B cell (primary cell): ENCODE measurements at regions not wholly inside any gene's neighbourhood (a gene's known extent, or its start where the extent isn't known, plus 50 kb on each side); places are given as distances from the start of the nearest gene placed in this dataset.

Experiments
- ATAC-seq: fragments of 200-7000 bp; cut with Tn5 transposase; one replicate; pipeline ENCODE4 v1.10.0; 2021; ENCODE audit warnings: low read depth, mild to moderate bottlenecking, moderate number of reproducible peaks, moderate library complexity
- CTCF ChIA-PET: fragments of 350-600 bp; sonication (Branson Sonifier 250); formaldehyde crosslinking; loops from one replicate; lab custom pipeline; 2021; ENCODE audit warnings: antibody characterized with exemption, inconsistent platforms; lab: Charles Lee
- POLR2A ChIA-PET: fragments of 350-600 bp; sonication (Branson Sonifier 250); formaldehyde crosslinking; loops from one replicate; lab custom pipeline; 2021; ENCODE audit warnings: antibody characterized with exemption; lab: Charles Lee
- DNase-seq: peaks from one replicate; pipeline ENCODE4 v3.0.0; 2013
- H2AFZ ChIP-seq: 2 replicates; pipeline ENCODE4 v1.6.1; 2012; ENCODE audit warnings: mild to moderate bottlenecking, low read depth, low read length; ENCODE audit not compliant: insufficient read depth, poor library complexity, severe bottlenecking
- H3K27ac ChIP-seq, 2 donors: 1 replicate in 1 of 2; 2 replicates in 1 of 2; pipeline ENCODE4 v1.5.1; 2012 to 2013; ENCODE audit warnings: low read length in 2 of 2, mild to moderate bottlenecking in 2 of 2, moderate library complexity in 1 of 2
- H3K27me3 ChIP-seq, 4 experiments: fragments of 200-600 bp in 1 of 4; sonication (generic) in 1 of 4; replicated peaks in 1 of 4; 1 replicate in 2 of 4; 2 replicates in 2 of 4; pipeline versions ENCODE4 v1.6.1 to v1.7.0; 2013 to 2016; ENCODE audit warnings: low read length in 3 of 4, mild to moderate bottlenecking in 2 of 4, mixed read lengths in 1 of 4, moderate library complexity in 1 of 4; ENCODE audit not compliant: insufficient read depth in 4 of 4, control insufficient read depth in 3 of 4; ENCODE audit errors: control extremely low read depth in 1 of 4
- H3K36me3 ChIP-seq, 2 experiments: replicated peaks in 1 of 2; 1 replicate in 1 of 2; 2 replicates in 1 of 2; pipeline versions ENCODE4 v1.6.1 to v1.7.1; 2013; ENCODE audit warnings: low read length in 1 of 2; ENCODE audit not compliant: insufficient read depth in 2 of 2, control insufficient read depth in 1 of 2; ENCODE audit errors: control extremely low read depth in 1 of 2, extremely low read depth in 1 of 2
- H3K4me1 ChIP-seq, 2 donors: fragments of 200-600 bp in 1 of 2; sonication (generic) in 1 of 2; 1 replicate in 1 of 2; 2 replicates in 1 of 2; pipeline versions ENCODE4 v1.5.1 to v1.6.1; 2013 to 2017; ENCODE audit warnings: low read length in 2 of 2; ENCODE audit not compliant: control insufficient read depth in 2 of 2, insufficient read depth in 2 of 2
- H3K4me2 ChIP-seq: replicated peaks from 2 replicates; pipeline ENCODE3; 2012; ENCODE audit warnings: mild to moderate bottlenecking, low read depth, low read length; ENCODE audit not compliant: poor library complexity, severe bottlenecking
- H3K4me3 ChIP-seq, 5 experiments: fragments of 200-600 bp in 1 of 5; sonication (generic) in 1 of 5; 1 replicate in 3 of 5; 2 replicates in 2 of 5; pipeline versions ENCODE4 v1.5.1 to v1.7.0; 2011 to 2016; ENCODE audit warnings: low read length in 4 of 5, mild to moderate bottlenecking in 4 of 5, low read depth in 2 of 5, control low read depth in 1 of 5, moderate library complexity in 1 of 5; ENCODE audit not compliant: insufficient read depth in 1 of 5; ENCODE audit errors: control extremely low read depth in 1 of 5, extremely low read depth in 1 of 5
- H3K79me2 ChIP-seq: fragments of 200-600 bp; sonication (generic); one replicate; pipeline ENCODE4 v1.6.0; 2016; ENCODE audit warnings: low read length; ENCODE audit not compliant: control insufficient read depth, insufficient read depth
- H3K9ac ChIP-seq: fragments of 200-600 bp; sonication (generic); 2 replicates; pipeline ENCODE4 v1.6.1; 2017; ENCODE audit warnings: mild to moderate bottlenecking, low read length, moderate library complexity
- H3K9me3 ChIP-seq, 3 donors: one replicate each; pipeline versions ENCODE4 v1.6.1 to v1.7.1; 2013; ENCODE audit warnings: low read length in 2 of 3; ENCODE audit not compliant: control insufficient read depth in 2 of 3, insufficient read depth in 1 of 3; ENCODE audit errors: control extremely low read depth in 1 of 3
- H4K20me1 ChIP-seq: 2 replicates; pipeline ENCODE4 v1.6.0; 2012; ENCODE audit warnings: mild to moderate bottlenecking, low read length; ENCODE audit not compliant: insufficient read depth, control insufficient read depth, poor library complexity, severe bottlenecking
- H3K27ac Mint-ChIP-seq: one replicate; pipeline ENCODE4 v1.8.0; 2021; ENCODE audit warnings: mixed read lengths
- H3K27me3 Mint-ChIP-seq: one replicate; pipeline ENCODE4 v1.8.0; 2021; ENCODE audit warnings: mixed read lengths
- H3K4me1 Mint-ChIP-seq: one replicate; pipeline ENCODE4 v1.8.0; 2021; ENCODE audit warnings: mixed read lengths
- H3K4me3 Mint-ChIP-seq: one replicate; pipeline ENCODE4 v1.8.0; 2021; ENCODE audit warnings: mixed read lengths
- H3K9me3 Mint-ChIP-seq: one replicate; pipeline ENCODE4 v1.8.0; 2022; ENCODE audit warnings: mixed read lengths; ENCODE audit not compliant: insufficient read depth
- EZH2 ChIP-seq: IDR thresholded peaks from 2 replicates; pipeline ENCODE4 v1.6.1; 2012; ENCODE audit warnings: borderline replicate concordance, low read depth, mild to moderate bottlenecking, moderate library complexity, low read length; ENCODE audit not compliant: insufficient read depth, poor library complexity, severe bottlenecking
- WGBS: methylation state at CpG from one replicate; pipeline ENCODE4 v1.1.5; 2013; ENCODE audit warnings: missing lambda C conversion rate; ENCODE audit not compliant: insufficient coverage; 5-methylcytosine and 5-hydroxymethylcytosine counted together
- intact Hi-C: fragments of 100-400 bp; cut with micrococcal nuclease; formaldehyde crosslinking; loops from one replicate; pipeline ENCODE4 v1.10.0; 2022
- TF ChIP-seq, protein P1 (sequence below): fragments of 200-600 bp; IDR thresholded peaks from one replicate; pipeline ENCODE4 v1.8.0; 2022; ENCODE audit warnings: antibody characterized with exemption, mild to moderate bottlenecking

DNA sequence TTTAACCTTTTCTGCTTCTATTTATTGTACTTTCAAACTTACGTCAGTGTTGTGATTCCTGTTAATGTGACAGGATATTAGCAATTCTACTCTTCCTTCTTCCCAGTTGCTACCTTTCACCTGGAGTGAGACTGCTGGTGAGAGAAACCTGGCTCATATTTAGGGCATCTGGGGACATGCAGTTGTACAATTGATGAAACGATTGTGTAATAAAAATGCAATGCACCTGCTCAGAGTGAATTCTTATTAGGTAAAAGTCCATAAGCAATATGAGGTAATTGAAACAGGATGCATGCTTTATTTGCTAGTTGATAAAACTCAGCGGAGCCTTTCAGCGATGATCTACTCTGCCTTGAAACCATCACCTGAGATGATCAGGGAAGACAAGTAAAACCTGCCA is 116.1 kb upstream of the FBXO33 start:
- Histone ChIP-seq H3K9me3 (peaks cover 0 to 3% (median 0%) of the 10 kb centered on the region in 3 donors), H3K79me2 (no peaks in the 10 kb centered on the region), H3K4me3 (no peak overlapping the region), H2AFZ (no peak overlapping the region), H3K9ac (no peak overlapping the region), H3K4me1 (no peaks in the 10 kb centered on the region), H3K4me2 (no peak overlapping the region), H3K27me3 (no peaks in the 10 kb centered on the region), H4K20me1 (no peaks in the 10 kb centered on the region), H3K36me3 (no peaks in the 10 kb centered on the region), H3K27ac (no peak overlapping the region)
- Mint-ChIP-seq H3K27me3 (no peaks in the 10 kb centered on the region), H3K4me3 (no peak overlapping the region), H3K4me1 (no peaks in the 10 kb centered on the region), H3K9me3 (peaks cover 5% of the 10 kb centered on the region), H3K27ac (no peak overlapping the region)
- DNase-seq: no peak
- TF ChIP-seq, protein P1, sequence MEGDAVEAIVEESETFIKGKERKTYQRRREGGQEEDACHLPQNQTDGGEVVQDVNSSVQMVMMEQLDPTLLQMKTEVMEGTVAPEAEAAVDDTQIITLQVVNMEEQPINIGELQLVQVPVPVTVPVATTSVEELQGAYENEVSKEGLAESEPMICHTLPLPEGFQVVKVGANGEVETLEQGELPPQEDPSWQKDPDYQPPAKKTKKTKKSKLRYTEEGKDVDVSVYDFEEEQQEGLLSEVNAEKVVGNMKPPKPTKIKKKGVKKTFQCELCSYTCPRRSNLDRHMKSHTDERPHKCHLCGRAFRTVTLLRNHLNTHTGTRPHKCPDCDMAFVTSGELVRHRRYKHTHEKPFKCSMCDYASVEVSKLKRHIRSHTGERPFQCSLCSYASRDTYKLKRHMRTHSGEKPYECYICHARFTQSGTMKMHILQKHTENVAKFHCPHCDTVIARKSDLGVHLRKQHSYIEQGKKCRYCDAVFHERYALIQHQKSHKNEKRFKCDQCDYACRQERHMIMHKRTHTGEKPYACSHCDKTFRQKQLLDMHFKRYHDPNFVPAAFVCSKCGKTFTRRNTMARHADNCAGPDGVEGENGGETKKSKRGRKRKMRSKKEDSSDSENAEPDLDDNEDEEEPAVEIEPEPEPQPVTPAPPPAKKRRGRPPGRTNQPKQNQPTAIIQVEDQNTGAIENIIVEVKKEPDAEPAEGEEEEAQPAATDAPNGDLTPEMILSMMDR: no peak
- no peak for TF ChIP-seq EZH2
- ChIA-PET CTCF (no interaction called here), POLR2A (no interaction called here)
- intact Hi-C loops: no loop called here
- no peak for ATAC-seq
- WGBS: 96% methylated on average over 3 of the region's 4 CpGs

DNA sequence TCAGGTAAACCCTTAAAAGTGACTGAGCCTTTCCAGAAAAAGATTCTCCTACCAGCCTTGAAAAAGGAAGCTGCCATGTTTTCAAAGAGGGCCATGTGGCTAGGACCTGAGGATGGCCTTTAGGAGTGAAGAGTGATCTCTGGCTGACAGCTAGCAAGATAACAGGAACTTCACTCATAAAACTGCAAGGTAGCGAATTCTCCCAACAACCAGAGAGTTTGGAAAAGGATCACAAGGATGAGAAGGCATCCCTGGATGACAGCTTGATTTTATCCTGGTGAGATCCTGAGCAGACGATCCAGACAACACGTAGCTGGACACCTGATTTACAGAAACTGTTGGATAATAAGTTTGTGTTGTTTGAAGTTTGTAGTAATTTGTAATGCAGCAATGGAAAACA is 115.6 kb upstream of the FBXO33 start:
- no peak overlapping the region for H3K27ac ChIP-seq
- TF ChIP-seq EZH2: no peak
- TF ChIP-seq, protein P1: no peak
- peaks cover 0 to 3% (median 3%) of the 10 kb centered on the region in 3 donors for H3K9me3 ChIP-seq
- WGBS: no CpG with 5 or more reads among the region's 3 CpGs
- ATAC-seq (no peak), DNase-seq (no peak)
- H3K4me2 ChIP-seq: no peak overlapping the region
- POLR2A ChIA-PET: no interaction called here
- no peaks in the 10 kb centered on the region for H3K27me3 Mint-ChIP-seq
- H3K27me3 ChIP-seq: no peaks in the 10 kb centered on the region
- peaks cover 6% of the 10 kb centered on the region for H3K9me3 Mint-ChIP-seq
- no peaks in the 10 kb centered on the region for H3K4me1 ChIP-seq
- no peak overlapping the region for H3K9ac ChIP-seq
- intact Hi-C loops: no loop called here
- no peak overlapping the region for H3K4me3 ChIP-seq
- no peaks in the 10 kb centered on the region for H3K79me2 ChIP-seq
- no peak overlapping the region for H3K27ac Mint-ChIP-seq
- no peaks in the 10 kb centered on the region for H3K36me3 ChIP-seq
- no peaks in the 10 kb centered on the region for H4K20me1 ChIP-seq
- CTCF ChIA-PET: no interaction called here
- H3K4me3 Mint-ChIP-seq: no peak overlapping the region
- no peak overlapping the region for H2AFZ ChIP-seq
- no peaks in the 10 kb centered on the region for H3K4me1 Mint-ChIP-seq
